ENCODE measurements at regions not wholly inside any gene's neighbourhood (a gene's known extent, or its start where the extent isn't known, plus 50 kb on each side); places are given as distances from the start of the nearest gene placed in this dataset.

DNA sequence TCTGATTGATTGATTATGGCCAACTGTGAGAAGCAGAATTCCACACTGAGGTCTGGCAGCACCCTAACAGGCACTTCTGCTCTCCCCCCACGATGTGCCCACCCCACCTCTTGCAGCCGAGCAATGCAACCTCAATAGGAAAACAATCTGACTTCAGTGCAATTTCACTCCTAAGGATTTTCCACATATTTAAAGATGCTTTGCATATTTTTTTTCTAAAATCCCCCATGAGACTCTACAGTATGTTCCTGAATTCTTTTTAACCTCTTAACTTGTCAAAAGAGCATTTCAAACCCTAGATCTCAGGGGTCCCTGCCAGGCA, 243.1 kb downstream of the AUH start:
- TF ChIP-seq CTBP1 (IDR thresholded peaks at IDR 0.05; ENCODE audit: borderline replicate concordance) (no peak), BHLHE40 (IDR thresholded peaks at IDR 0.05; ENCODE audit: borderline replicate concordance) (no peak), L3MBTL2 (conservative IDR thresholded peaks at IDR 0.05) (no peak), TARDBP (IDR thresholded peaks at IDR 0.05) (no peak), FOXK2 (IDR thresholded peaks at IDR 0.05) (no peak), SP1 (IDR thresholded peaks at IDR 0.05) (no peak), ZNF384 (IDR thresholded peaks at IDR 0.05) (no peak), LEF1 (IDR thresholded peaks at IDR 0.05; ENCODE audit: borderline replicate concordance) (no peak), ARNT (IDR thresholded peaks at IDR 0.05) (no peak), FOXA1 (IDR thresholded peaks at IDR 0.05) (no peak), HDGF (IDR thresholded peaks at IDR 0.05; ENCODE audit: borderline replicate concordance) (no peak)

Measured in HEK293T (cell line).